Femur (tissue), 1 donor: ENCODE measurements at regions not wholly inside any gene's neighbourhood (a gene's known extent, or its start where the extent isn't known, plus 50 kb on each side); places are given as distances from the start of the nearest gene placed in this dataset.

ENCODE experiments used
- DNase-seq: peaks from one replicate; pipeline ENCODE4 v3.0.0-alpha.2; 2017

DNA sequence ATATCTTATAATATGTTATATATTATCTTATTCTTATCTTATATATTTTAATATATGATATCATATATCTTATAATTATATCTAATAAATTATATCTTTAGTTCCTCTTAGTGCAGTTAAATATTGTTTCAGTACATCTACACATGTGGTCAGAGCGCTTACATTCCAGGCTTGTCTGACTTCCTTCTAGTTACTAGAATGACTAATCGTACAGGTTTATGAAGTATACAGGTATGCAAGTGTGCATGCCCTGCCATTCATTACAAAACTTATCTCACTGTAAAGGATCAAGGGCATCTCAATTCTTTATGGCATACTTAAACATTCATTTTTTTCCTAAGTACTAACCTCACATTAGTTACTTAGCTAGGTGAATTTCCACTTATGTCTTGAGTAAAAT lies 1278.0 kb upstream of the MAP3K7 start:
- DNase-seq: no peak

DNA sequence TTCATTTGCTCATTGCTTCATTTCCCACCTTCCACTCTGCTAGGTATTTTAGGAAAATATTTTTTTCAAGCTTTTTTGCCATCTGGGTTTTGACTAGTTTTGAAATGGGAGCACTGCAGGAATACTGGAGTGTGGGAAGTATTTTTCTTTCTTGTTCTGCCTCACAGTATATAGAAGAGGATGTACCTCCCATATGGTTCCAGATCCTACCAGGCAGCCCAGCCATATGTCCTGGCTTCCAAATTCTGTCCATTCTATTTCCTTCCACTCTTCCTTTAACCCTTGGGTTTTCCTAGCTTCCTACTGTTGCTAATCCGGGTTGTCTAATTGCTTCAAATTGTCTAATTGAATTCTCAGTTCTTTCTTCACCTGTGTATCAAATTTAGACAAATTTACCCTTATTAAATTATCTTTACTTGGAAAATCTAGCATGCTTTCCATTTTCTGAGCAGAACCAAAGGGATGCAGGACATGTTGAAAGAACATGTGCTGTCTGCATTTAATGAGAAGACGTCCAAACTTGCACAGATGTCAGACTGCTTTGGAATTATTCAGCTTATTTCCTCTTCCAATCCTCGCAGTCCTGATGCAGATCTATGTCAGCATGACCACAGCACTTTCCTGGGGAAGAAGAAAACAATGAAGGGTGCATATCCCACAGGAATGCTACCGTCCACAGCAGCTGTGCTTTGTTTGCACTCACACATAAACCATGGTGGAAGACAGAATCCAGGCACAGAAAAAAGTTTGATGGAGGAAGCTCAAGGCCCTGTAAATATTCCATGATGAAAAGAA lies 1273.9 kb upstream of the MAP3K7 start:
- DNase-seq: peak; percentile 46

DNA sequence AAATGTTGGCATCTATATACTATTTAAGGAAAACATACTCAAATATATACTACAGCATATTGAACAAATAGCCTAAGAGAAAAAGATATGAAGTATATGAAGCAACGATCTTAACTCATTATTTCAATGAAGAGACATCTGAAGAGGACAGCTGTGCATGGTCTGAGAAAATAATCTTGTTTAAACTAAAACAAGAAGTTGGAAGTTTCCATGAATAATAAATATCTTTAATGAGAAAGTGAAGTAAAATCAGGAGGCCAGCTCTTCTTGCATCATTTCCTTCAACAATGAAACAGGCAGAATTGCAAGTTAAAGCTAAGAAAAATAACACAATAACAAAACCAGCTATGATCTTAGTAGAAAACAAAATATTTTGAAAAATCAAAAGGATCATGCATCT lies 1265.4 kb upstream of the MAP3K7 start:
- DNase-seq: no peak

DNA sequence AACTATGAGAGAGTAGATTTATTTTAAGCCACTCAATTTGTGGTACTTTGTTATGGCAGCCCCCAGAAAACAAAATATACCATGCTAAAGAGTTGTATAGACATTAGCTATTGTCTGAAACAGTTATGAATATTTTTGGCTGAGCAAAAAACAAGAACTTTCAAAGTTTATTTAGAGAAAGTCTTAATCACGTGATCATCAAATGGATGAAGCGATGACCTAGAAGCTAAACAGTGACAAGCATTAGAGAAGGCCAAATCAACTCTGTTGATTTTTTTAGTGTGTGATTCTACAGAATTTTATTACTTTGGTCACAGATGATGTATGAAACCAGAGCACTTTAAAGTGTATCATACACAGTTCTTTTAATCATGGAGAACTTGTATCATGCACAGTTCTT lies 1247.9 kb upstream of the MAP3K7 start:
- DNase-seq: no peak

DNA sequence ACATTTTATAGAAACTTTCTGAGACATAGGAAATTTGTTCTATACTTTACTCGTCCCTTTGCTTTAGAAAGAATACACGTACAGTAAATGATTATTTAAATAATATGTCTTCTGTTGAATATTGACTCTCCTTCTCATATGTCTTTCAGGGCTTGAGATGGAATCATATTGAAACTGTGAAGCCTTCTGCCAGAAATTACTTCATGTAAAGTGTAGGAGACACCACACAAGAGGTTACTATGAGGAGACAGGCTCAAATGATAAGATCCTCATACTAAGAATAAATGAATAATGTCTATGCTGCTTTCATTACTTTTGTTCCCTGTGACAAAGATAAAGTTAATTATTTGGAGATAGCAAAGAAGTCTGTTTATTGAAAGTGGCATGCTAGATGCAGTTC lies 1240.3 kb upstream of the MAP3K7 start:
- no peak for DNase-seq

DNA sequence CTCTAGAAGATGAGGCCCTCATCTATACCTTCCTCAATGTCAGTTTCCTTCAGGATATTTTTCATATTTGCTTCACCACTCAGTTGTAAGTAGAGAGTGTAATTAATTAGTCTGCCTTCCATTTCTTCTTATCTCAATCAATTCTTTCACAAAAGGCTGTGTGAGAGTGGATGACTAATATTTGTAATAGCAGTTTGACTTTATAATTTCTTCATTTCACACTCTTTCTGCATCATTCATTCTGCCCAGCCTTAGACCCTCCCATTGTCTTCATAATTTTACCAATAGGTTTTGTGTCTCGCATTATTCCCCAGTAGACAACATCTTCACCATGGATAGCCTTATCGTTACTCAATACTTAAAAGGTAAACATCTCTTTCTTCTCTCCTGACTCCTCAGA lies 1239.3 kb upstream of the MAP3K7 start:
- DNase-seq: no peak

DNA sequence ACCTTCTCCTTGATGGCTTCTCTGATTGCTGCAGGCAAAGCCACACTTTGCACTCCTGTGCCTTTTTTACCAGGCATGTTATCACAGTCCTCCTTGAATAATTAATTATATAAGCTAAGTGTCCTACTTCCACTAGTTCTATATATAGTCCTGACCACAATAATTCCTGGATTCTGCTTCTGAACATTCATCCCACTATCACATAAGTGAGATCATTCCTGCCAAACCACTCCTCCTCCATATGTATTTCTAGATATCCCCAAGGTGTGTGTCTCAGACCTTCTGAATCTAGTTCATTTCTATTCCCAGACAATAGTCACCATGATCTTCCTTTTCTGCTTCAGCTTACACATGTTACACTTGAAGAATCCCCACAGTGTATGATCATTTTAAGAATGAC lies 1237.5 kb upstream of the MAP3K7 start:
- DNase-seq: no peak

DNA sequence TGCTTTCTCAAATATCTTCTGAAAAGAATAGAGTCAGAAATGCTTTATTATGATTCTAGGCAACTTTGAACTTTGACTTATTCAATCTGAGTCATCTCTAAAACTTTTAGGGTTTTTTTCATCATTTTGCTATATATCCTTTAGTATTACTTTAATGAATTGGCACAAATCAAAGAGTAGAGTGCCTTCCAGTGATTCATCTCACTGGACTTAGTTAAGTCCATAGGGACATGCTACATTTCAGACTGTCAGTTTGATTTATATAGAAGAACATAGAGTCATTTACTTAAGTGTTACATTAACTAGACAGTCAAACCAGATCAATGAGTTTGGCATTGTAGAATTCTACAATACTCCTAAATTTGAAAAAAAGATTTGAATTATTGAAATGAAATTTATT lies 1235.7 kb upstream of the MAP3K7 start:
- no peak for DNase-seq

DNA sequence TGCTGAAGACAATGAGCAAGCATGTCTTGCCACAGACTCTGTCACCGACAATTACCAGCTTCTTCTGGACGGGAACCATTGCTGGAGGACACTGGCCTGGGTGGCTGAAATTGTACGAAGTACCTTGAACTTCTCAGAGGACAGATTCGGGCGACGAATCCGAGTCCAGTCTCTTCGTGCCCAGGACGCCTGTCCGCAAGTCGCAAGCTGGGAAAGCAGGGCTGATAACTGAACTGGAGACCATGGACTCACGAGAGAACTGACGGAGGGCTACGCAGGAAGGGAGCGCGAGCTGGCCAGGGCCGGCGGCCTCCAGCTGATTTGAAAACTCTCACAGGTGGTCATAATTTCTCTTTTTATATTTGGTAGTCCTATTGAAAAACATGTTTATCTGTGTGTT lies 1229.5 kb upstream of the MAP3K7 start:
- DNase-seq: no peak

DNA sequence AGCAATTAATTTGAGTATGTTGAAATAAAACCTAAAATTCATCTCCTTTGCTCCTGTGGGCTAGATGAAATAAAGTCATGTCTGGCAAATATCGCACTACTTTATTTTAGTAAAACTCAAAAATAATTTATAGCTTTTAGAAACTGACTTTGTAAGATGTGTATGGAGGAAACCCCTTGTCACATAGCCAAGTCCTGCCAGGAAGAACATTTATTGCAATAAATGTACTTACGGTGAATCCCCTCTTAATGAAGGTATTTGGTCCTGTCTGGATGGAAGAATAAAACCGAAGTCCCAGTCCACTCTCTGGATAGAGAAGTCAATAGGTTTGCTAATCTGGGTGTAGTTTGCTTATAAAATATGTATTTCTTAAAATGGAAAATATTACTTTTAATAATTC lies 1226.8 kb upstream of the MAP3K7 start:
- no peak for DNase-seq

DNA sequence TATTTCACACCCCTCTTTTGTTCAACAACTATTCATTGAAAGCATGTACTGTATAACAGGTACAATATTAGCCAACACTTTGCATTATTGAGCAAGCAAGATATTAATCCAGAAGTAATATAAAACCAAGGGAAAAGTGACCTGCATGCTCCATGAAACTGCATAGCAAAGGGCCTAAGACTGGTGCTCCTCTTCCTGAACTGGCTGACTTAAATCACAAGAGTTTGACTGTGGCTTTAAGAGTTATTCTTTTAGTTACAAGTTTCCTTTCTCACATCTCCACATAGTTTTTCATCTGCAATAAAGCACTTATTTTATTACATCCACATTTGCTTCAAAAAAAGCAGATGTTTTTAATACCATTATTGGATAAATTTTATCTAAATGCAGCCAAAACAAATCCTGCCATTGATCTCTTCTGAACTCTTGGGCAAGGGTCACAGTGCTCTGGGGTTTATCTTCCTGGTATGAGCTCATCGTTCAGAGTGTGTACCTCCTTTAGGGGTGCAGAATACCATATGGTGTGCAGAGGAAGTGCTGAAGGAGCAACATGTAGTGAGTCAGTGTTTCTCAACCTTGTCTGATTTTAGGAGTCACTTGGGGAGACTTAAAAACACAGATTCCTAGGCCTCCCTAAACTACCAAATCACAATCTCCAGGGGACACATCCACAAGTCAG lies 1225.9 kb upstream of the MAP3K7 start:
- DNase-seq: peak; percentile 50

DNA sequence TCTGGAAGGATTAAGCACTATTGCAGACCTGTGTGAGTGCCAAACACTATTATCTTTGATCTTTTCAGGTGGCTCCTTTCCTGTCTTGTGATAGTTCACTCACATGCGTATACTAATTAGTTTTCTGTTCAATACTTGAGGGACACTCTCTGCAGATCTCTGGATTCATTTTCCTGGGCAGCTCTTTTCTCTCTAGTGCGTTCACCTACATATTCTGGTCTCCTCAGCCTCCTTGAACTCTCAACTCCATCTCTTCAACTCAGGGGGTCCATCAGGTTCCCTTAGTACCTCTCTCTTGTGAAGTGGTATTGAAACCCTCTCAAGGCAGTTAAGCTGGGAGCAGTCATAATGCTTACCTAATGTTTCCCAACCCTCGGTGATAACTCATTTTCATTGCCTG lies 1218.1 kb upstream of the MAP3K7 start:
- no peak for DNase-seq

DNA sequence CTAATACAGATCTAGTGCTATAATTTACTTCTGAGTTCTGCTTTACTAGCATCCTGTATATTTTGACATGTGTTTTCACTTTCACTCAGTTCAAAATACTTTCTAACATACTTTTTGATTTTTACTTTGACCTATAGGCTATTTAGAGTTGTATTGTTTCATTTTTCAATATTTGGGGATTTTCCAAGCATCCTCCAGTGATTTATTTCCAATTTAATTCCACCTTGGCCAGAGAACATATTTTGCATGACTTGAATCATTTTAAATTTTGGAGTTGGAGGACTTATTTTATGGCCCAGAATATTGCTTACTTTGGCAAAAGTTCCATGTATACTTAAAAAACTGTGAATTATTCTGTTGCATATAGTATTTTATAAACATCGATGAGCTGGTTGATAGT lies 1215.6 kb upstream of the MAP3K7 start:
- no peak for DNase-seq

DNA sequence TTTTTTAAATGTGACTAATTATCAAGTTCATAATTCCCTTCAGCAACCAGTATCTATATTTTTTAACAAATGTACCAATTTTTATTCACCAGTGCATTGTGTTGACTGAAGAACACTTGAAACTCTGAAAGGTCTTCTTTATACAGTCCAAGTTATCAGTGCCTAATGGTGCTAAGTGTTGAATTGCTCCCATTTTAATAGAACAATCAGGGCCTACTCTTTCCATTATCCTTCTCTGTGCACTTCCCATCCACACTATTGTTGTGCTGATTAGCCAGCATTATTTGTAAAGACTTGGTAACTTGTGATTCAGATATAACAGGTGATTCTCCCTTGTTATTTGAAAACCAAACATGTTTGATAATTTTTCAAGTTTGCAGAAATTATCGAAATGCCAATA lies 1209.7 kb upstream of the MAP3K7 start:
- DNase-seq: no peak

DNA sequence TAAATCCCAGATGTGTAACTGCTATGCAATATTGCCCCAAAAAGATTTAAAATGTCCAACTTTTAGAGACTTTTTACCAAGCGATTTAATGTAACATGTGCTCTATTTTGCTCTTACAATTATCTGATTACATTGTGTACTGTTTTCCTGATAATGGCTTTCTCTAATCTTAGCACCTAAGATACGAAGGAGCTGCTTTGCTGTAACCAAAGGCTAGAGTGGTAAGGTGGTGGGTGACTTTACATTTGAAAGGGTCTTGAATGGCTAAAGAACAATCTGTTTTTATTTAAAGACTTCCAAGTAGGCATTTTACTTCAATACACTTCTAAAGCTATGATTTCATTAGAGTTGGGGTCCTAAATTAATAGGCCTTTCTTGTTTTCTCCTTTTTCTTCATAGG lies 1201.6 kb upstream of the MAP3K7 start:
- no peak for DNase-seq

DNA sequence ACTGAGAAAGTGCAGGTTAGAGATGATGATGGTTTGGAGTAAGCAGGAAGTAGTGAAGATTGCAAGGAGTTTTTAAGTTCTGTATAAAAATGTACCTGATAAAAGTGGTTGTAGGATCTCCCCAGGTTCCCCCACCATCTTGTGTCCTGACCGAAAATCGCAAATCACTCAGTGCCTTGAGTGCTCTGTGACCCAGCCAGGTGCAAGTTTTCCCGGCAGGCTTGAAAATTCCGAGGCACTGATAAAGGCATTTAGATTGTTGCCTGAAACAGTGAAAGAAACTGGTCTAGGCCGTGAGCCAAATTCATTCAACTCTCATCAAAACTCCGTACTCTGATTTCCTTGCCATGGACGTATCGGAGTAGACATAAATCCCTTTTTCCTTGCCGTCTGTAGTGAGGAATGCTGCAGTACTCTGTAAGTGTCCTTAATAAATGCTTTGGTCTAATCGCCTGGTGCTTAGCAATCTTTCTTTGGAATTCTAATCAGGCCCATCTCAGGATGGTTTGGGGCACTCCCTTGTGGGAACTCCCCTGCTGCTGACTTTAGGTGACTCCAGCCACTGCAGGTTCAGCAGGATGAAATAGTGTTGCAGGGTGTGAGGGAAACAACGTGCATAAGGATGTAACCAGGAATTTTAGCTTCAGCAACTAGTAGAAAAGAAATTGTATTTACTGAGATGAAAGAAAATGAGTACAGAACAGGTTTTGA lies 1199.8 kb upstream of the MAP3K7 start:
- no peak for DNase-seq

DNA sequence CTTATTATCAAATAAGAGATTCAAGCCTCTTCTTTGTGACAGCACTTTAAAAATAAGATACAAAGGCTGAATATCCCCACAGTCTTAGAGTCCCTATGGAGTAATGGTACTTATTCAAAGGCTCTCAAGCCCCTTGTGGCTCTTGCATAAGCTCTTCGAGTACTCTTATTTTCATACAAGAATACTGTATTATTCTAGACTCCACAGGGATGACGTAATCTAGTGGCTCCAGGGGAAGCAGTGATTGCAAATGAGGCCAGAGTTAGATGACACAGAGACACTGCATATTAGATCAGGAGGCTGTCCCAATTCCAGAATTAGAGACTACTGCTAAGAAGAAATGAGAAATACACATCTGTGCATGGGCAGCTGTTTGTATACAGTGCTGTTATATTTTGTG lies 1195.9 kb upstream of the MAP3K7 start:
- no peak for DNase-seq

DNA sequence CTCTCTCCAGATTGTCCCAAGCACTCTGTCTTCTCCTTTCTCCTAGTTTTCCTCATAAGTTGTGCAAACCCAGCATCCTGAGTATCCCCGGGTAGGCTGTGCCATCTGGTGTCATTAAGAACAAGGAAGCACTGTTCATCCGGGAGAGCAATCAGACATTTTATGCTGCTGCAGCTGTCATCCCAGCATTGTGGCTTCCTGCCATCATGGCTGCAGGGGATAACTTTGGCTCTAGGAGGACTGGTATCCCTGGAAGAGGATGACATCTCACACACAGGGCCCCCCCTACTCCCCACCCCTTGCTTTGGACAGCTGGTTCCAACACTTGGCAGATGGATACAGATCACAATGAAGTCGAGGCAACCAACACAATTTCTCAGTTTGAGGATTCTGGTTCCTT lies 1195.1 kb upstream of the MAP3K7 start:
- peak; percentile 74 for DNase-seq

DNA sequence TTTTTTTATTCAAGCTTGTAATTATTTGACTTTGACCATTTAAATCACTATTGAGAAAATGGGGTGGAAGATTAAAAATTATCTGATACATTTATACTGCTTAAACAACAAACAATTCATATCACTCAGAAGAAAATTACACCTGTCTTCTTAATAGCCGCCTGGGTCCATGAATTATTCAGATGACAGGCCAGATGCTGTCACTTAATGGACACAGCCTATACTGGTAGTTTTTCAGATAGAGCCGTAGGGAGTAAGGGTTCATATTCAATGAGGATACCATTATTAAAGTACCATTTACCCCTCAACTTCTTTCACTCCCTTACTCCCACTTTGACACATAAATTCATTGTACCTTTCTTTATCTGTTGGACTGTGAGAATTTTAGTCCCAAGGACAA lies 1193.4 kb upstream of the MAP3K7 start:
- DNase-seq: no peak

DNA sequence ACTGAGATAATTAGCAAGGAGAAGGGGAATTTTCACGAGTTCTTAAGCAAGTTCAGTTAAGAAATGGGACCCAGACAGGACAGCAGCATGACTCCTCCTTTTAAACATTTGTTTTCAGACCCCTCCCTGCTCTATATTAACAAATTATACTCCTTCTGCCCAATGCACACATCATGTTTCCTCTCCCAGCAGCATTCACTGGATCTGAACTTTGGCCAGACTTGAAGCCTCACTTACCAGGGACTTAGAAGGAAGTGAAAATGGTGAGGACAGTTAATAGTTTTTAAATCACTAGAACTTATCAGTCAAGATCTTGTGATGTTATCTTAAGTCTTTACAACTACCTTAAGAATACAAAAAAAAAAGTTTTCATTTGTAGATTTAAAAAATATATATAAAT lies 1174.7 kb upstream of the MAP3K7 start:
- no peak for DNase-seq

DNA sequence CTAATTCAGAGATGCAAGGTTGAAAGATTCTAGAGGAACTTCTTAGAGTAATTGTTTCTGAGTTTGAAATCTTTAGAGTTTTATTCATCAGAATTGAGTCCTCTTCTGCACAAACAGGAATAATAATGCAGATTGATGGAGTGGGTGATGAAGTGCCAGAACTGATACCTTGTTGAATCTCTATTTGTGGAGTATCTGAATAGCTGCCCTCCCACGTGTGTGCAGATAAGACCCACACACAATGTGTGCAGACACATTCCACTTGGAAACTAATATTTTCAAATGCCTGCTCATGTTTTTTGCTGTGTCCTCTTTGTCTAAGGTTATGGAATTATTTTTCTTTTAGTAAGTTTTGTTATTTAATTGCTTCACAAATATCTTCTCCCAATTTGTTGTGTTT lies 1167.8 kb upstream of the MAP3K7 start:
- no peak for DNase-seq

DNA sequence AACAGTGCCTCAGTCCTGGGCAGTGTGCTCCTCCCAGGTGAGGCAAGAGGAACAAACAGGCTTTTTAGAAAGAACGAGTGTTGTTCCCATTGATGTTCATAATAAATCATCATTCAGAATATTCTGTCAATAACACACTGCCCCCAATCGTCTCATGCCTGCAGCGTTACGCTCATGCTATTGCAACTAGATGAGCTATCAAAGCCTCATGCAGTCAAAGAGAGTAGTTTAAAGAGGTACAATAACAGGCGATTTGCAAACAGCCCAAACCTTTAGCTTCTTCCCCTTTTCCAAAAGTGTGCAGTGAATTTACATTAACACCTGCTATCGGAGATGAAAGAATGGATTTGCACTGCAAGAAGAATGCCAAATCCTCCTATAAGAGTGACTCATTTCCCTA lies 1164.7 kb upstream of the MAP3K7 start:
- no peak for DNase-seq

DNA sequence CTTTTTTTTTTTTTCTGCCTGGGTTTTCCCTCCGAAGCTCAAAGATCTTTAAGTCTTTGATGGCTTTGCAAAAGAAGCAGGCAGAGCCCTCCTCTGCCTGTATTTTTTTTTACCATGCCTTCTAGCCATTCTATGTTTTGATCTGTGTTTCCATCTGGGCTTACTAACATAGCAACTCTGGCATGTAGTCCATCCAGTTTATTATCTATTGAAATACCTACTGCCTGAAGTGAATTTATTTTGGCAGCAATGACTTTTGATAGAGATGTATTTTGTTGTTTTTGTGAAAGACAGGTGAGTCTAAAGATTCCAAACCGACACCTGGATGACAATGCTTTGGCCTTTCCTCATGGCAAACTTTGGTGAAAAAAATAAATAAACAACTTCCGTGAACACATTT lies 1157.7 kb upstream of the MAP3K7 start:
- no peak for DNase-seq

DNA sequence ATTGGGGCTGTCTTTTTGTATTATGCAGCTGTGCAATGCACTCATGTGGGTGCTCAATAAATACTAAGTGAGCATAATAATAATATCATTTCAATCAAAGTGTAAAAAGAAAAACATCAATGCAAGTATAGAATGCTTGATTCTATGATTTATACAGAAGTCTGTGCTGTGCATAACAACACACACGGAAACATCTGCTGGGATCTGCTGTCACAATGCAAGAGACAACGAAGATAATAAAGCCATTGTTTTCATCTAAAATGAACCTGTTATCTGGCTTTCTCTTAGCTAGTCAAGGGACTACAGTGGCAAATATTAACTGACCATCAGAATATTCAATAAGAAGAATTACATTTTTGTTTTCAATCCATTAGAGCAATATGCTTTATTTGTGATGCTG lies 1156.9 kb upstream of the MAP3K7 start:
- no peak for DNase-seq
